Urothelium cell line (cell line): ENCODE measurements at regions not wholly inside any gene's neighbourhood (a gene's known extent, or its start where the extent isn't known, plus 50 kb on each side); places are given as distances from the start of the nearest gene placed in this dataset.

Source experiments
- DNase-seq: peaks from one replicate; pipeline ENCODE4 v3.0.0; 2011; ENCODE audit warnings: low spot score, mixed read lengths
- FAIRE-seq: peaks from 2 replicates; lab custom pipeline; 2011; peaks lifted over from hg19 to GRCh38; lab: Jason Lieb, UNC

GRCh38 chr5:84614906-84615305, 230.2 kb upstream of the EDIL3 start:
- FAIRE-seq, result no peak
- no peak for DNase-seq

GRCh38 chr5:84606784-84607183, 222.1 kb upstream of the EDIL3 start:
- DNase-seq, result no peak
- FAIRE-seq, result no peak

DNA sequence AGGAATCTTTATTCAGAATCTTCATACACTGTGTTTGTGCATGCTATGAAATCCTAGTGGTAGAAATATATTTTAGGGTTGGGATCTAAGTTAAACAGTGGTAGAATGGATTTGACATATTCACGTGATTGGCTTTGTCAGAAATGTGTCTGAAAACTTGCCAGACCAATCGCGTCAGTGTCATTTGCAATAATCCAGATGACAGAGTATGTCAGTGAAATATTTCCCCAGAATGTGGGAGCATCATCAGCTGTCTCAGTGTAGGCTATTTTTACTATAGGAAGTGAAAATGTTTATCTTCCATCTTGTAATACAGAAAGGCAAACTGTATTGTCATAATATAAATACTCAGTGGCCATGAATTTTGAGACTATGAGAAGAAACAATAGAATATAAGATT, 220.6 kb upstream of the EDIL3 start:
- FAIRE-seq, result no peak

GRCh38 chr5:84603568-84604185, 219.0 kb upstream of the EDIL3 start:
- FAIRE-seq, result no peak
- DNase-seq, result peak; percentile 4

More for the DNA sequence above, 220.6 kb upstream of the EDIL3 start:
- DNase-seq, result no peak

GRCh38 chr5:84602371-84602771, 217.7 kb upstream of the EDIL3 start:
- no peak for FAIRE-seq
- DNase-seq, result no peak

DNA sequence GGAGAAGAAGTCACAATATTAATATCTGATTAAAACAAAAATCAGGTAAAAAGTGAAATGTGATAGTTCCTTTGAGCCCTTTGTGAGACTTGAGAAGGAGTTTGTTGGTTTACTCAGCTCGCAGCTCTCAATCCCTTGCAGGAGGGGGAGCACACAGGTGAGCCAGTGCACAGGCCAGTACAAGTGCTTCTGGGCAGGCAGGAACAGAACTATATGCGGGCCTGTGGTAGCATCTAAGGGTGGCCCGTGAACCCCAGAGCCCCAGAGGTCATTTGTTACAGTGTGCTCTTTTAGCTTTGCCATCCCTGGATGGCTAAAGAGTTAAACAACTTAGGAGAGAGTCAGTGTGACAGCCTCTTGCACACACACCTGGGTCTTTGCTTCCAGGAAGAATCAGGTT, 215.3 kb upstream of the EDIL3 start:
- DNase-seq (no peak), FAIRE-seq (no peak)

- no peak for FAIRE-seq
Observed at GRCh38 chr5:84597904-84598303, 213.2 kb upstream of the EDIL3 start.

DNA sequence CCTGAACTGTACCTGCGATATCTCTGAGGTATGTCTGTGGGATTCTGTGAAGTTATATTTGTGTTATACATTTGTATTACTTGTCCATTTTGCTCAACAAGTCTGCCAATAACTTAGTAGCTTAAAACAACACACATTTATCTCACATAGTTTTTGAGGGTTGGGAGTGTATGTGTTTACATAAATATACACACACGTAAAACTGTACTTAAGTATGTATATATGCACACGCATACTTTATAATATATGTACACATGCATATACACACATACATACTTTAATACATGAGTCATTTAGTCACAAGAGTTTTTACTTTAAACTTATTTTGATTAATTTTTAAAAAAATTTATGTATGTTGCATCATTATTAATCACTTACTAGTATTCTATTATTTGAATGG, 205.9 kb upstream of the EDIL3 start:
- DNase-seq (no peak), FAIRE-seq (no peak)

More at GRCh38 chr5:84597904-84598303, 213.2 kb upstream of the EDIL3 start:
- DNase-seq, result no peak

GRCh38 chr5:84589926-84590325, 205.2 kb upstream of the EDIL3 start:
- DNase-seq, result no peak
- FAIRE-seq, result no peak

- no peak for FAIRE-seq
- no peak for DNase-seq
Observed at GRCh38 chr5:84585218-84585617, 200.5 kb upstream of the EDIL3 start.

DNA sequence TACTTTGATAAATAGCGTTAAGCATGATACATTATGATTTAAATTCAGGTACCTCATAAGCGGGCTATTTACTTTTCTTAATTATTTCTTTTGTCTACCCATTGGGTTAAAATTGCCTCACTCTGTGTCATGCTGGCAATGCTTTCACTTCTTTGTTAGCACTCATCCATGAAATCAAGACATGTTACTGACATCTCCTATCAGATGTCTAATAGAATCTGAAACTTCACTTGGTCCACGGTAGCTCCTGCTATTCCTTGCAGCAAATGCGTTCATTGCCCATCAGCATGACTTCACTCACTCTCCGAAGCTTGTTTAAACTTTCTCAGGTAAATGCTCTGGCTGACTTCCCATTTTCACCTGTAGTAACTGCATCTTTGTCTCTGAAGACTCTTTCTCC, 193.5 kb upstream of the EDIL3 start:
- FAIRE-seq (no peak), DNase-seq (no peak)

- FAIRE-seq (no peak), DNase-seq (no peak)
Observed at GRCh38 chr5:84573017-84573712, 188.5 kb upstream of the EDIL3 start.

- DNase-seq (no peak), FAIRE-seq (no peak)
Observed at GRCh38 chr5:84569307-84569706, 184.6 kb upstream of the EDIL3 start.

GRCh38 chr5:84568171-84568570, 183.5 kb upstream of the EDIL3 start:
- FAIRE-seq, result no peak
- DNase-seq, result no peak

GRCh38 chr5:84565866-84566265, 181.2 kb upstream of the EDIL3 start:
- FAIRE-seq, result no peak
- DNase-seq, result no peak

DNA sequence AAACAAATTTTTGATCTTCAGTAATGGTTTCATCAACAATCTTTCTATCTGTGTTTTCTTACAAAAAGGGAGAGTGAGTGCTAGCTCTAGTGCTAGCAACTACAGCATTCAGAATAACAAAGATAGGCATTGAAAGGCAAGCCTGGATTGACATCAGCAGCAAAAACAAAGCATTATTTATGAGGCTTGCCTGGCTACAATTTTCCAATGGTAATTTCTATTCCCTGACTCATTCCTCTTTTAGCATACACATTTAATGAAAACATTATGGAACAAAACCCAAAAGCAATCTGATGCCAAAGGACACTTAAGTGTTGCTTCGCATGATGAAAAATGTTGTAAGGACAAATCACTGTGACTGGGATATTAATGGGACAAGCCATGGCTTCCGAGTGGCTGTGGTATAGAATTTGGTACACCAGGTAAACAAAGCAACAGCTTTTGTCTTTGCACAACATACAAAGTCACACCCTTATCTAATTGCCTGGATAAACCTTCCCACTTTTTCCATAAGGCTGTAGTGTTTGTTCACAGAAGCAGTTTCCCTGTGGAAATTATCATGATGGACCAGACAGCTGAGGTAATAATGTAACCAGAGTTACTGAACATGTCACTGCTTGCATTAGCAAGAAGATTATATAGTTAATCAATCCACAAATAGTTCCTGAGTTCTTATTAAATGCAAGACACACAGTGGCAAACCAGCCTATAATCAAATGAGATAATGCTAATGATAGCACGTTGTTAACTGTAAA, 179.8 kb upstream of the EDIL3 start:
- no peak for DNase-seq
- no peak for FAIRE-seq

DNA sequence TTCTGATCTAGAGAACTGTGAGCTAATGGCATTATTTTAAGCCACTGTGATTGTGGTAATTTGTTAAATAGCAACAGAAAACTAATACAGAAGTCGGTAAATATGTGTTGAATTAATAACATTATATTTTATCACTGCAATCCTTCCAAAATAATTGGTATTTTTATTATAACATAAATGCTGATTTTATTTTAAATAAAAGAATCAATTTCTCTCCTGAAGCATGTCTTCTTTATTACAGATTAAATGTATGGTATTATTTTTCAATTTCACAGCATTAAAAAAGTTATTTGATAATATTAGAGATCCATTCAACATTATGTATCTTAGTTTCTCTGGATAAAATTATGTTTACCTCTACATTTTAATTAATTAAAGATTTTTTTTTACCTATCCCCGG, 165.5 kb upstream of the EDIL3 start:
- DNase-seq (no peak), FAIRE-seq (no peak)

DNA sequence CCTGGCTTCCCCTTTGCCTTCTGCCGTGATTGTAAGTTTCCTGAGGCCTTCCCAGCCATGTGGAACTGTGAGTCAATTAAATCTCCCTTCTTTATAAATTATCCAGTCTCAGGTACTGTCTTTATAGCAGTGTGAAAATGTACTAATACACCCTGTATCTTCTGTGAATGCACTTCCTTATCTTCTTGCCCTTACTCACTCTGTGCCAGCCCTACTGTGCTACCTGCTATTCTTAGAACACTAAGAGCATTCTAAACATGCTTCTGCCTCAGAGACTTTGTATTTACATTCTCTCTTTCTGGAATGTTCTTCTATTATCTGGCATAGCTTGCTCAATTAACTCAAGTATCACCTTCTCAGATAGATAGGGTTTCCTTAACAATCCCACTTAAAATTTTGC, 164.4 kb upstream of the EDIL3 start:
- FAIRE-seq, result no peak
- no peak for DNase-seq

DNA sequence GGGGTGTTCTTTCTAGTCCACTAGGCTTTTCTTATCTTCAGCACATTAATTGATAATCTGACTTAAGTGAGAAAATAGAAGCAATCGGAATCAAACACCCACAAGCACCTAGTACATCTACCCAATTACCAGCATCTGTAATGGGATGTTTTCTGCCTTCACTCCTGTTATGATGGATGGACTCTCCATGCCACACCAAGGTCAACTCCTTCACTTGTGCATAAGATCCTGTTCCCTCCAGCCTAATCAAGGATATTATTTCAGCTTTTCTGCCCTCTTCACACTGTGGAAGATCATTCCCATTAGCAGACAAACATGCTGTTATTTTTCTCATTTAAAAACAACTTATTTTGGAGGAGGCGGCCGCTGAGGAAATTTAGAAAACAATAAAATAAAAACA, 162.0 kb upstream of the EDIL3 start:
- FAIRE-seq (no peak), DNase-seq (no peak)

DNA sequence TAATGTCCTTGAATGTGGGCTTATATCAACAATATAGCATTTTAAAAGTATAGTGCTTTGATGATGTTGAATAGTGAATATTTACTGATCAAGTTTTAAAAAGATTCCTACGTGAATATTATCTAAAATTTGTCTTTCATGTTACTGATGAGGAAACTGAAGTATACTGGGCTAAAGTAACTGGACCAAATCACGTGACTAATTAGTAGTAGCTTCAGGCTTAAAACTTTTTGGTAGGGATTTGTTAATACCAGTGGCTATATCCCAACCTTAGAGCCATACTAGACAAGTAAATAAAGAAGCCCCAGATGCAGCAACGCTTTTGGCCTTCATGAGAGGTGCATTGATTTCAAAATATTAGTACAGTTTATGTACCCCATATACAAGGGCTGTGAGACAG, 152.1 kb upstream of the EDIL3 start:
- DNase-seq (no peak), FAIRE-seq (no peak)

- FAIRE-seq (no peak), DNase-seq (no peak)
Observed at GRCh38 chr5:84535281-84535680, 150.6 kb upstream of the EDIL3 start.

DNA sequence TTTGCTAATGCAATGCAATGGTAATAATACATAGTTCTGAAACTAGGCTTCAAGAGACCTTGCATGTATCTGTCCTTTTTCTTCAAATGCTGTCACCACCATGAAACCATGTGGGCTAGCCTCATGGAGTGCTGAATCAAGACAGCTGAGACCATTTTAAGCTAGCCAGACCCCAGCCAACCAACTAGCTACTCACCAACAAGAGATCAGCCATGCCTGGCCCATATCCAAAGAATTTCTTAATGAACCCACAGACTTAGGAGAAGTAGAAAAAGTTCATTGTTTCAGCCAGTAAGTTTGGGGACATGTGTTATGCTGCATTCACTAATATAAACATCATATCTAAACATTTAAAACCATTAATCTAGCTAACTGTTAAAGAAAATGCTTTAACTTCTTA, 139.8 kb upstream of the EDIL3 start:
- DNase-seq, result no peak
- FAIRE-seq, result no peak
